ENCODE measurements at regions not wholly inside any gene's neighbourhood (a gene's known extent, or its start where the extent isn't known, plus 50 kb on each side); places are given as distances from the start of the nearest gene placed in this dataset.

DNA sequence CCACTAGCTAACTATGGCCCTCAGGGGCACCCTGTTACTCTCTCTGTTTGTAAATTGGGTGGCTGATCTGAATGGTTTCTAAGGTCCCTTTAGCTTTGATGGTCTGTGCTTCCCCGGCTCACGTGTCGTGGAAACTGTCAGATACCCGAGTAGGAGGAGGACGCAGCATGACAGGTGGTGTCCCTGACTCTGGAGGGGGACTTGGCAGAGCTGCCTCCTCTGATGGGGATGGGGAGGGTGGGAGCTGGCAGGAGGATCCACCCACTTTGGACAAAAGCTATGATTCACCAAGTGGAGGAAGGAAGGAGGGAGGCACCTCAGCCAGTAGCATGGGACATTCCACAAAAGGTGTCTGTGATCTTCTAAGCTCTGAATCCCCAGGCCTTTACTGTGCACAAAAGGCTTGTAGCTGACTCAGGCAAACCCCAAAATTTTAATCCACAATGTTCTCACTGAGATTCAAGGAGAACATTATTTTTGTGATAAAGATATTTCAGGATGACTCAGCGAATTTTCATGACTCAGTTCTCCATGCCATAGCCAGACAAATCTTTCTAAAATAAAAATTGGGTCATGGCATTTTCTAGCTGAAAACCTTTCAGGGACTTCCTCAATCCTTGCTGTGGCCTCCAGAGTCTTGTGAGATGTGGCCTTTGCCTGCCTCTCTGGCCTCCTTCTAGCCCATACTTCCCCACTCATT lies 131.0 kb upstream of the BRINP1 start:
- Histone ChIP-seq H3K27me3 (ENCODE audit: control insufficient read depth, insufficient read depth, low read length) (no peaks in the 10 kb centered on the region), H3K4me3 (ENCODE audit: low read depth, low read length) (no peak overlapping the region), H3K27ac (ENCODE audit: low read depth, low read length) (no peak overlapping the region), H3K4me1 (ENCODE audit: control insufficient read depth, insufficient read depth, low read length) (no peaks in the 10 kb centered on the region), H3K36me3 (ENCODE audit: control insufficient read depth, insufficient read depth, low read length) (no peaks in the 10 kb centered on the region), H3K9me3 (ENCODE audit: control insufficient read depth, insufficient read depth, low read length) (no peaks in the 10 kb centered on the region)
- DNase-seq (ENCODE audit: low read depth in 4 of 6, low spot score in 6 of 6), result no peak
- 89% methylated on average over 5 of the region's 6 CpGs for WGBS (ENCODE audit: insufficient coverage)

DNA sequence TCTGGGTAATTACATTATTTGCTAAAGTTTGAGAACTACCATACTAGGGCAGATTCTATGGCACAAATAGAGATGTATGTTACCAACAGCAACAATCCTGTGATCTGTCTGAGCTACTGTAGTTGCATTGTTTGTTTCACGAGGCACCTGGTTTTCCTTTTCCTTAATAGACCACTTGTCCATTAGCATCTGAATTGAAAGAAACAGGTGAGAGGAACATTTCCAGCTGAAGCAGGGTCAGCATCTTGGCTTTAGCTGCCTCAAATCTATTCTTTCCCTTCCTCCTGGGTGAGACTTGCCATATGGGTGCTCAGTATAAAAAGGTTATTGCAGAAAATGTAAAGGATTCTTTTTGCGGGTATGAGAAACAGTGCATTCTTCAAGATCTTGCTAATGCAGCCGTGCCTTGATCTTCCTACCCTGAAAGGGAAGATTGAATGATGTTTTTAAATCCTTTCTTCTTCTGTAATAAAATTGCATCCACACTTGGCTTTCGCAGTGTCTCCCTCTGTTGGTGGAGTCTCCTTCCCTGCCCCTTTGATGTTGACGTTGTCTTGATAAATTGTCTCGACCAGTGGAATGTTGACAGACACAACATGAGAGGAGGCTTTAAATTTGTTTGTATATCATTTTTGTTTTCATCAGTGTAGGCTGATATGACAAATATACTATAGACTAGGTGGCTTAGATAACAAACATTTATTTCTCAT lies 118.0 kb upstream of the BRINP1 start:
- H3K36me3 ChIP-seq (ENCODE audit: control insufficient read depth, insufficient read depth, low read length), result no peaks in the 10 kb centered on the region
- no peak for DNase-seq (ENCODE audit: low read depth in 4 of 6, low spot score in 6 of 6)
- no peak overlapping the region for H3K27ac ChIP-seq (ENCODE audit: low read depth, low read length)
- no CpG with 5 or more reads among the region's 6 CpGs for WGBS (ENCODE audit: insufficient coverage)
- no peaks in the 10 kb centered on the region for H3K27me3 ChIP-seq (ENCODE audit: control insufficient read depth, insufficient read depth, low read length)
- no peaks in the 10 kb centered on the region for H3K9me3 ChIP-seq (ENCODE audit: control insufficient read depth, insufficient read depth, low read length)
- no peaks in the 10 kb centered on the region for H3K4me1 ChIP-seq (ENCODE audit: control insufficient read depth, insufficient read depth, low read length)
- H3K4me3 ChIP-seq (ENCODE audit: low read depth, low read length), result no peak overlapping the region

DNA sequence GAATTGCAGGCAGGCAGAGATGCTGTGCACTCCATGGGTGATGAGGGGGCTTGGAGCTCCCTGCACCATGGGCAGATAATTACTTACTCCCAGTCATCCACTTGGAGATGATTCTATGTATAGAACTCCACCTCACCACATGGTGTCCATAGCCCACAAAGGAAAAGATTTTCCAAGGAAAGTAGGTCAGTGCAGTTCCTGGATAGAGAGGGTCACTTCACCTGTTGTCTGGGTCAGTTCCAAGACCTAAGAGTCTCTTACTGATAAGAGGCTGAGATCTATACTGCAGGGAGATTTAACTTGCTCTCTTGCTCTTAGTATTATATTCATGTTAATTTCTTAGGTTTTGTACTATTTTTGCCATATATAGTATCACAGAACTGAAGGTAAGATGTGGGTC lies 113.9 kb upstream of the BRINP1 start:
- Histone ChIP-seq H3K27ac (ENCODE audit: low read depth, low read length) (no peak overlapping the region), H3K4me3 (ENCODE audit: low read depth, low read length) (no peak overlapping the region), H3K27me3 (ENCODE audit: control insufficient read depth, insufficient read depth, low read length) (no peaks in the 10 kb centered on the region), H3K36me3 (ENCODE audit: control insufficient read depth, insufficient read depth, low read length) (no peaks in the 10 kb centered on the region), H3K9me3 (ENCODE audit: control insufficient read depth, insufficient read depth, low read length) (no peaks in the 10 kb centered on the region), H3K4me1 (ENCODE audit: control insufficient read depth, insufficient read depth, low read length) (no peaks in the 10 kb centered on the region)
- DNase-seq (ENCODE audit: low read depth in 4 of 6, low spot score in 6 of 6), result no peak

DNA sequence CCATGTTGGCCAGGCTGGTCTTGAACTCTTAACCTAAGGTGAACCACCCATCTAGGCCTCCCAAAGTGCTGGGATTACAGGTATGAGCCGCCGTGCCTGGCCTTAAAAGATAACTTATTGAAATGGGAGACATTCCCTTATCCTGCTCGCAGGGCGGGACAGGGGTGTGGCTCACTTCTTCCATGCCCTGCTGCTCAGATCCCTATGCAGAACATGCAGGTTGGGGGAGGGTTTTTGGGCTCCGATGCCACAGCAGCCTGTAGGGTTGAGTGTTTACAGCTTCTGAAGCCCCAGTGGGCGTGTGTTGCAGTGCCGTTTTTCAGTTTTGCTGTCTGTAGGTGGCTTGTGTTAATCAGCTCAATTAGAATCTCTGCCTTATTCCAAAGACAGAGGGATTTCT lies 108.0 kb upstream of the BRINP1 start:
- 85% methylated on average over 7 of the region's 7 CpGs for WGBS (ENCODE audit: insufficient coverage)
- Histone ChIP-seq H3K36me3 (ENCODE audit: control insufficient read depth, insufficient read depth, low read length) (no peaks in the 10 kb centered on the region), H3K27ac (ENCODE audit: low read depth, low read length) (no peak overlapping the region), H3K4me3 (ENCODE audit: low read depth, low read length) (no peak overlapping the region), H3K9me3 (ENCODE audit: control insufficient read depth, insufficient read depth, low read length) (no peaks in the 10 kb centered on the region), H3K27me3 (ENCODE audit: control insufficient read depth, insufficient read depth, low read length) (no peaks in the 10 kb centered on the region), H3K4me1 (ENCODE audit: control insufficient read depth, insufficient read depth, low read length) (no peaks in the 10 kb centered on the region)
- no peak for DNase-seq (ENCODE audit: low read depth in 4 of 6, low spot score in 6 of 6)

DNA sequence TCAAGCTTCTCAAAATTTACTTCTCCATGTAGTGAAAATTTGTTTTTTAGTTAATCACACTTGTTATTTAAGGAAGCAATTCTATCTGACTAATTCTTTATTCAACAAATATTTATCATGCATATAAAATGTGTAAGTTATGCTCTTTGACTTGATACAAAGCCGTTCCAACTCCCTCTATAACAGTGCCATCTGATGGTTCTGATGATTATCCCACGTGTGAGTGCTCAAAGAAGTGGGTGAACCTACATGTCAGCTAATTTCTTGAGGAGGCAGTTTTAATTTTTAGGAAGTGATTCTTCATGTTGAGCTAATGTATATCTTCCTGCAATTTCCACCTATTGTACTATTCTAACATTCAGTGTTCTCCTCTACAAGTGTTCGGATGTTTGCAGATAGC lies 88.8 kb upstream of the BRINP1 start:
- DNase-seq (ENCODE audit: low read depth in 4 of 6, low spot score in 6 of 6), result no peak
- Histone ChIP-seq H3K4me3 (ENCODE audit: low read depth, low read length) (no peak overlapping the region), H3K4me1 (ENCODE audit: control insufficient read depth, insufficient read depth, low read length) (no peaks in the 10 kb centered on the region), H3K27ac (ENCODE audit: low read depth, low read length) (no peak overlapping the region), H3K36me3 (ENCODE audit: control insufficient read depth, insufficient read depth, low read length) (no peaks in the 10 kb centered on the region), H3K27me3 (ENCODE audit: control insufficient read depth, insufficient read depth, low read length) (no peaks in the 10 kb centered on the region), H3K9me3 (ENCODE audit: control insufficient read depth, insufficient read depth, low read length) (no peaks in the 10 kb centered on the region)
- WGBS (ENCODE audit: insufficient coverage), result 100% methylated on average over 1 of the region's 3 CpGs

DNA sequence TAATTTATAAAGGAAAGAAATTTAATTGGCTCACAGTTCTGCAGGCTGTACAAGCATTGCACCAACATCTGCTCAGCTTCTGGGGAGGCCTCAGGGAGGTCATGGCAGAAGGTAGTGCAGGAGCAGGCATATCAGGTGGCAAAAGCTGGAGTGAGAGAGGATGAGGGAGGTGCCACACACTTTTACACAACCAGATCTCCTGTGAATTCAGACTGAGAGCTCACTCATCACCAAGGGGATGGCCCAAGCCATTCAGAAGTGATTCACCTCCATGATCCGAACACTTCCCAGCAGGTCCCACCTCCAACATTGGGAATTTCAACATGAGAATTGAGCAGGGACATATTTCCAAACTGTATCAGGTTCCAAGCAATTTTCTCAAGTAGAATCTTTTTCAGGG lies 84.7 kb upstream of the BRINP1 start:
- 100% methylated on average over 1 of the region's 1 CpG for WGBS (ENCODE audit: insufficient coverage)
- no peak for DNase-seq (ENCODE audit: low read depth in 4 of 6, low spot score in 6 of 6)
- H3K27me3 ChIP-seq (ENCODE audit: control insufficient read depth, insufficient read depth, low read length), result no peaks in the 10 kb centered on the region
- H3K36me3 ChIP-seq (ENCODE audit: control insufficient read depth, insufficient read depth, low read length), result no peaks in the 10 kb centered on the region
- no peak overlapping the region for H3K4me3 ChIP-seq (ENCODE audit: low read depth, low read length)
- no peaks in the 10 kb centered on the region for H3K9me3 ChIP-seq (ENCODE audit: control insufficient read depth, insufficient read depth, low read length)
- H3K27ac ChIP-seq (ENCODE audit: low read depth, low read length), result no peak overlapping the region
- H3K4me1 ChIP-seq (ENCODE audit: control insufficient read depth, insufficient read depth, low read length), result no peaks in the 10 kb centered on the region

DNA sequence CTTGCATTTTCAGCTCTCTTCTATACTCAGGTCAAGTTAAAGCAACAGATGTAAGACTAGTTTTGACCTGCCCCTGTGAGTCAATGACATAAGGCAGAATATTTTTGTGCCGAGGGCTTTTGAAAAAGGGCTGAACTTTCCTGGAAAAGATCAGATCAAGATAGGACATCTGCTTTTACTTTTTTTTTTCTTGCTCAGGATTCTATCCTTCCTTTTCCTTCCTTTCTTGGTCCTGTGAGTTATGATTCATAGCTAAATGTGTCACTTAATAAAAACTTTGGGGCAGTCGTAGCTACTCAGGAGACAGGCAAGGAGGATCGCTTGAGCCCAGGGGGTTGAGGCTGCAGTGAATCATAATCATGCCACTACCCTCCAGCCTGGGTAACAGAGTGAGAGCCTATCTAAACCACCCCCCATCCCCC lies 84.3 kb upstream of the BRINP1 start:
- Histone ChIP-seq H3K27me3 (ENCODE audit: control insufficient read depth, insufficient read depth, low read length) (no peaks in the 10 kb centered on the region), H3K36me3 (ENCODE audit: control insufficient read depth, insufficient read depth, low read length) (no peaks in the 10 kb centered on the region), H3K4me1 (ENCODE audit: control insufficient read depth, insufficient read depth, low read length) (no peaks in the 10 kb centered on the region), H3K4me3 (ENCODE audit: low read depth, low read length) (no peak overlapping the region), H3K27ac (ENCODE audit: low read depth, low read length) (no peak overlapping the region), H3K9me3 (ENCODE audit: control insufficient read depth, insufficient read depth, low read length) (no peaks in the 10 kb centered on the region)
- no peak for DNase-seq (ENCODE audit: low read depth in 4 of 6, low spot score in 6 of 6)
- WGBS (ENCODE audit: insufficient coverage), result 100% methylated on average over 1 of the region's 3 CpGs

DNA sequence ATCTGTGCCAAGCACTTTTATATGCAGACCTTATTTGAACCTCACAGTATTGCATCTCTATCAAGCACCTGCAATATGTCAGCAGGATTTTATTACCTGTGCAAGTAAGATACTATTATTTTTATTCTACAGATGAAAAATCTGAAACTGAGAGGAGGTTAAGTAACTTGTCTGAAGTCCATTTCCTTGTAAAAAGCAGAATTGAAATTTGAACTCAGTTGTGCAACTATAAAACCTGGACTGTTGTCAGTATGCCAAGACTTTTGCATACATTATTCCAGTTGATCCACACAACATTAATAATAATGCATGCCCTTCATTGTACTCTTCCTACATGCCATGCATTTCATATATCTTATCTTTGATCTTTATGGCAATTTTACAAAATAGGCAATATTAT lies 82.2 kb upstream of the BRINP1 start:
- Histone ChIP-seq H3K4me3 (ENCODE audit: low read depth, low read length) (no peak overlapping the region), H3K36me3 (ENCODE audit: control insufficient read depth, insufficient read depth, low read length) (no peaks in the 10 kb centered on the region), H3K27ac (ENCODE audit: low read depth, low read length) (no peak overlapping the region), H3K27me3 (ENCODE audit: control insufficient read depth, insufficient read depth, low read length) (no peaks in the 10 kb centered on the region), H3K4me1 (ENCODE audit: control insufficient read depth, insufficient read depth, low read length) (no peaks in the 10 kb centered on the region), H3K9me3 (ENCODE audit: control insufficient read depth, insufficient read depth, low read length) (no peaks in the 10 kb centered on the region)
- no peak for DNase-seq (ENCODE audit: low read depth in 4 of 6, low spot score in 6 of 6)

- no peak overlapping the region for H3K4me3 ChIP-seq (ENCODE audit: low read depth, low read length)
- no peaks in the 10 kb centered on the region for H3K4me1 ChIP-seq (ENCODE audit: control insufficient read depth, insufficient read depth, low read length)
- WGBS (ENCODE audit: insufficient coverage), result 30% methylated on average over 1 of the region's 4 CpGs
- no peaks in the 10 kb centered on the region for H3K36me3 ChIP-seq (ENCODE audit: control insufficient read depth, insufficient read depth, low read length)
- H3K27ac ChIP-seq (ENCODE audit: low read depth, low read length), result no peak overlapping the region
- H3K9me3 ChIP-seq (ENCODE audit: control insufficient read depth, insufficient read depth, low read length), result no peaks in the 10 kb centered on the region
- DNase-seq (ENCODE audit: low read depth in 4 of 6, low spot score in 6 of 6), result no peak
- no peaks in the 10 kb centered on the region for H3K27me3 ChIP-seq (ENCODE audit: control insufficient read depth, insufficient read depth, low read length)
Observed at GRCh38 chr9:119443179-119443578, 73.9 kb upstream of the BRINP1 start.

- Histone ChIP-seq H3K4me3 (ENCODE audit: low read depth, low read length) (no peak overlapping the region), H3K27me3 (ENCODE audit: control insufficient read depth, insufficient read depth, low read length) (no peaks in the 10 kb centered on the region)
- no CpG with 5 or more reads among the region's 1 CpG for WGBS (ENCODE audit: insufficient coverage)
Observed at GRCh38 chr9:119441832-119442231, 72.6 kb upstream of the BRINP1 start.

More at GRCh38 chr9:119441832-119442231, 72.6 kb upstream of the BRINP1 start:
- Histone ChIP-seq H3K27ac (ENCODE audit: low read depth, low read length) (no peak overlapping the region), H3K36me3 (ENCODE audit: control insufficient read depth, insufficient read depth, low read length) (no peaks in the 10 kb centered on the region), H3K4me1 (ENCODE audit: control insufficient read depth, insufficient read depth, low read length) (no peaks in the 10 kb centered on the region), H3K9me3 (ENCODE audit: control insufficient read depth, insufficient read depth, low read length) (no peaks in the 10 kb centered on the region)
- no peak for DNase-seq (ENCODE audit: low read depth in 4 of 6, low spot score in 6 of 6)

Measured in spinal cord (tissue), 9 donors.